ENCODE measurements at regions not wholly inside any gene's neighbourhood (a gene's known extent, or its start where the extent isn't known, plus 50 kb on each side); places are given as distances from the start of the nearest gene placed in this dataset.

GRCh38 chr12:90851800-90852718 is 102.9 kb downstream of the CCER1 start:
- 37 to 52% methylated on average over 2 of the region's 2 CpGs for WGBS, 2 donors (ENCODE audit: low coverage in 1 of 2)
- H3K4me3 ChIP-seq: no peak overlapping the region
- no peak for DNase-seq
- in situ Hi-C loops (cut with MboI; ENCODE audit: low pct_ligation_motif_present in 1 of 4, low pct_unique_long_range_greater_than_20kb in 1 of 4, low sequenced_read_pairs in 3 of 4): no loop called here
- peaks cover 0 to 11% (median 0%) of the 10 kb centered on the region in 4 donors for H3K4me1 ChIP-seq
- no peaks in the 10 kb centered on the region for H3K36me3 ChIP-seq
- no peak overlapping the region for H3K27ac ChIP-seq
- H3K9me3 ChIP-seq: no peaks in the 10 kb centered on the region
- intact Hi-C loops (cut with DNase I; ENCODE audit: low total_unique reads): no loop called here
- H3K27me3 ChIP-seq: no peaks in the 10 kb centered on the region
- TF ChIP-seq POLR2A (IDR thresholded peaks at IDR 0.05) (no peak), POLR2AphosphoS5 (IDR thresholded peaks at IDR 0.05) (no peak), CTCF (IDR thresholded peaks at IDR 0.05) (no peak), EP300 (IDR thresholded peaks at IDR 0.05; ENCODE audit: low read depth) (no peak)

- intact Hi-C loops (cut with DNase I; ENCODE audit: low total_unique reads): no loop called here
- in situ Hi-C loops (cut with MboI; ENCODE audit: low pct_ligation_motif_present in 1 of 4, low pct_unique_long_range_greater_than_20kb in 1 of 4, low sequenced_read_pairs in 3 of 4): no loop called here
- no peaks in the 10 kb centered on the region for H3K9me3 ChIP-seq
- no peak overlapping the region for H3K27ac ChIP-seq
- H3K27me3 ChIP-seq: no peaks in the 10 kb centered on the region
- TF ChIP-seq POLR2AphosphoS5 (IDR thresholded peaks at IDR 0.05) (no peak), CTCF (IDR thresholded peaks at IDR 0.05) (no peak), POLR2A (IDR thresholded peaks at IDR 0.05) (no peak), EP300 (IDR thresholded peaks at IDR 0.05; ENCODE audit: low read depth) (no peak)
- DNase-seq: no peak
- no peaks in the 10 kb centered on the region for H3K4me1 ChIP-seq
- no peaks in the 10 kb centered on the region for H3K36me3 ChIP-seq
- no peak overlapping the region for H3K4me3 ChIP-seq
- WGBS, 2 donors (ENCODE audit: low coverage in 1 of 2): 52 to 71% methylated on average over 4 of the region's 4 CpGs
These were observed 112.5 kb downstream of the CCER1 start for GRCh38 chr12:90842477-90842876.

- intact Hi-C loops (cut with DNase I; ENCODE audit: low total_unique reads): no loop called here
- in situ Hi-C loops (cut with MboI; ENCODE audit: low pct_ligation_motif_present in 1 of 4, low pct_unique_long_range_greater_than_20kb in 1 of 4, low sequenced_read_pairs in 3 of 4): no loop called here
- Histone ChIP-seq H3K27me3 (no peaks in the 10 kb centered on the region), H3K4me3 (no peak overlapping the region), H3K27ac (no peak overlapping the region), H3K9me3 (no peaks in the 10 kb centered on the region), H3K4me1 (peaks cover 0 to 1% (median 0%) of the 10 kb centered on the region in 4 donors), H3K36me3 (no peaks in the 10 kb centered on the region)
- TF ChIP-seq CTCF (IDR thresholded peaks at IDR 0.05) (no peak), POLR2A (IDR thresholded peaks at IDR 0.05) (no peak), POLR2AphosphoS5 (IDR thresholded peaks at IDR 0.05) (no peak), EP300 (IDR thresholded peaks at IDR 0.05; ENCODE audit: low read depth) (no peak)
- DNase-seq: no peak
These were observed 113.6 kb downstream of the CCER1 start for GRCh38 chr12:90841336-90841735.

GRCh38 chr12:90839346-90839745 is 115.6 kb downstream of the CCER1 start:
- Histone ChIP-seq H3K4me1 (peaks cover 0 to 3% (median 0%) of the 10 kb centered on the region in 4 donors), H3K36me3 (no peaks in the 10 kb centered on the region), H3K9me3 (no peaks in the 10 kb centered on the region), H3K4me3 (no peak overlapping the region), H3K27ac (no peak overlapping the region), H3K27me3 (no peaks in the 10 kb centered on the region)
- intact Hi-C loops (cut with DNase I; ENCODE audit: low total_unique reads) (no loop called here), in situ Hi-C loops (cut with MboI; ENCODE audit: low pct_ligation_motif_present in 1 of 4, low pct_unique_long_range_greater_than_20kb in 1 of 4, low sequenced_read_pairs in 3 of 4) (no loop called here)
- DNase-seq: no peak
- TF ChIP-seq POLR2AphosphoS5 (IDR thresholded peaks at IDR 0.05) (peak in 2 of 3 donors; percentile 46 to 51), EP300 (IDR thresholded peaks at IDR 0.05; ENCODE audit: low read depth) (no peak)

All from transverse colon (tissue), 4 donors.